GM19238 (cell line): ENCODE measurements at regions not wholly inside any gene's neighbourhood (a gene's known extent, or its start where the extent isn't known, plus 50 kb on each side); places are given as distances from the start of the nearest gene placed in this dataset.

Experiments
- DNase-seq: peaks from one replicate; pipeline ENCODE4 v3.0.0; 2011; ENCODE audit warnings: low spot score; ENCODE audit not compliant: insufficient read length

- no peak for DNase-seq
Measured at GRCh38 chr18:27483276-27483675, 298.2 kb upstream of the CHST9 start.

DNA sequence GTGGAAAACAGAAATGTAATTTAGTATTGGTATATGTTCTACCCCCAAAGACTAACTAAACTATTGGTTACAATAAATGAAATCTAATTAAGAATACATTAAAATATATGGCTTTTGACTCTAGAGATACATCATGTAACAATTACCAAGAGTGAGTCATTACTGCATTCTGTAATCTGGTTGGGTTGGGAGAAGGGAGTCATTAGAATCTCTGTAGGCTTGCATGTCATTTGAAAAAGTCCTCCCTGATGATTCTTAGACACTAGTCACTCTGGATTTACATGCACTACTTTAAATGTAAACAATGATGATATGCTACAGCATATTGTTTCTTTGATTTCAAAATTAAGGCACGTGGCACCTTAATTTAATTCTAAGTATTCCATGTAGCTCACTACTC is 293.4 kb upstream of the CHST9 start:
- DNase-seq, result no peak

GRCh38 chr18:27473318-27473717 is 288.2 kb upstream of the CHST9 start:
- no peak for DNase-seq

GRCh38 chr18:27467073-27467472 is 282.0 kb upstream of the CHST9 start:
- DNase-seq, result no peak

GRCh38 chr18:27461957-27462356 is 276.8 kb upstream of the CHST9 start:
- no peak for DNase-seq

DNA sequence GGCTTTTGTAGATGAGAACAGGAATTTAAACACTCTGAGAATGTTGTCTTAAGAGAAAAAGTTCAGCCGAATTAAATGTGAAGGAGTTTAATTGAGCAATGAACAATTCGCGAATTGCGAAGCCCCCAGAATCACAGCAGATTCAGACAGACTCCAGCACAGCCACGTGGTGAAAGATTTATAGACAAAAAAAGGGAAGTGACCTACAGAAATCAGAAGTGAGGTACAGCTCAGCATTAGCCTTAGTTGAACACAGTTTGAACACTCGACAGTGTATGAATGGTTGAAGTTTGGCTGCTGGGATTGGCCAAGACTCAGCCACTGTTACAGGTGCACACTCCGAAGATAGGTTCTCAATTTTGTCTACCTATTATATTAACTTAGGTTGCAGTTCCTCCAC is 264.0 kb upstream of the CHST9 start:
- no peak for DNase-seq

- DNase-seq, result no peak
Measured at GRCh38 chr18:27447930-27448329, 262.8 kb upstream of the CHST9 start.

DNA sequence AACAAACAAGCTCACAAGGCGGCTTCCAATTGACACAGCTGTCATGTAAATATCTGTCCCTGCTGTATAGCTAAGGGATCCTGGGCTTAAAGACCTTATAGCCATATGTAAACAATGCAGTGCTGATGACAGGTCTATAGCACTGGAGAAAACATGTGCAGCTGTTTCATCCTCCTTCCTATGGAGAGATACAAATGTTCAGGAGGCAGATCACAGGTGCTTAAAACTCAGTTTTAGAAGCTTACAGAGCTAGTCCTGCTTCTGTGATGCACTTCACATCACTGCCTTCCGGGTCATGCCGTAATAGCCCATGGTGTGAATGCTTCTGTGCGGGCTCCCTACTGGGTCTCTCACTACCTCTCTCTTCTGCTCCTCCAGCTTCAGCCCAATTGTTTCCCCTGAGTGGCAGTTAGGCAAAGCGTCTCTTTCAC is 262.4 kb upstream of the CHST9 start:
- DNase-seq, result no peak

GRCh38 chr18:27430595-27430994 is 245.5 kb upstream of the CHST9 start:
- DNase-seq, result no peak

- no peak for DNase-seq
Measured at GRCh38 chr18:27428716-27429475, 243.8 kb upstream of the CHST9 start.

- no peak for DNase-seq
Measured at GRCh38 chr18:27428120-27428519, 243.0 kb upstream of the CHST9 start.

DNA sequence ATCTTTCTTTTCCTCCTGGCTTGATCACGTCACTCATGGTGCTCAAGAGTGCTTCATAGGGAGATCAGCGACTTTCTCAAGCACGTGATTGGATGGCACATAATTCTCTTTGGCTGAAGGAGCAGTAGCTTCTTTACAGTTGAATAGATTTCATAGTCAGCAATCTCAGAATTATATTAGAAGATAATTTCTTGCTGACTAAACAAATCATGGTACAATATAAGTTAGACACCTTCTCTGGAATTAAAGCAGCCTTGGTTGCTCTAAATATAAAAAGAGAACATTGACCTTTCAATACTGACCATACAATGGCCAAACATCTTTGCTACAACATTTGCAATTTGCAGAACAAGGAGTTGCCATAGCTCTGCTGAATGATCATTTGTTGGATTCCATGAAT is 238.5 kb upstream of the CHST9 start:
- no peak for DNase-seq

DNA sequence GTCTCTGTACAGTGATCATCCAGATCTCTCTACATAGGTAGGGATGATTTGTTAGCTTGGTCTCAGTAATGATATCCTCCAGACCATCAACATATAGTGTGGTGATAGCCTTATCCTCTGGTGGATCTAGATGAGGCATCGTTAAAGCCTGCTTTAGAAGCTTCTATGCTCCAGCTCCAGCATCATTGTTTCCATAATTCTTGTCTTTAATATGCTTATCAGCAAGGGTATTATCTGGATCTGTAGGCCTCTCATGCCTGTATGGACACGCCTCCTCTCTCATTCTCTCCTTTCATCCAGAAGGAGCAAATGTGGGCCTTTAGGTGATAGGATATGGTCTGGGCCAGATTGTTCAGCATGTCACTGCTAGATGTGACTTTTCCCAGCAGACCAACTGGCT is 234.5 kb upstream of the CHST9 start:
- no peak for DNase-seq

- no peak for DNase-seq
Measured at GRCh38 chr18:27415495-27415894, 230.4 kb upstream of the CHST9 start.

GRCh38 chr18:27414682-27415081 is 229.6 kb upstream of the CHST9 start:
- no peak for DNase-seq

DNA sequence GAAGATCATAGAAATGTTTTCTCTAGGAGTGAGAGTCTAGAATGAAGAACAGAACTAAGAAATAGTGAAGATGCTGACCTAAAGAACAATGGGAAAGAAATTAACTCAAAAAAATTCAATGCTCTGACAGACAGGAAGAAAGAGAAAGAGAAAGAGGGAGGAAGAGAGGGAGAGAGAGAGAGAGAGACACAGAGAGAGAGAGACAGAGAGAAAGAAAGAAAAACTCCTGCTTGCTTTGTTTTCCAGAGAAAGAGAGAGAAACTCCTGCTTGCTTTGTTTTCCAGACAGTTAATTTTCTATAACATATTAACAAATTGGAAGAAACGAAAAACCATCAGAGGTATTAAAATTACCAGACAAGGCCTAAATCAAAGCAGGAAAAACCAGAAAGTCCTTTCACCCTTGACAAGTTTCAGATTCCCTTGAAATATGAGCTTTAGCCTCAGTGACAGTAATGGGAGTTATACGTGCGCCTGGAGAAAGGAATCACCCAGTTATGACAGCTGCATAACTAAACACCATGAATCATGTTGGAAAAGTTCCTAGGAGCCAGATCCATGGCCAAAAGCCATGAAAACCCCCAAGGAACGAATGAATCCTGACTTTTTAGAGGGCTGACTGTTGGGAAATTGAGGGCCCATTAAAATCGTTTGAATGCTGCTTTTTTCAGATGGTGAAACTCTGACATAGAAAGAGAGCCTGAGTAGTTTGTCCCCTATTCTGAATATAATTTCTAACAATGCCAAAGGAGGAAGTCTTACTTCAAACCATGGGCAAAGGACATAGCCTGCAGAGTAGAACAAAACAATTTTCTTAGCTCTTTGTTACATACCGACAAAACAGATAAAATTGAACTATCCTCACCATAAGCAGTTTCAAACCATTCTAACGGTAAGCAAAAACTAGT is 228.6 kb upstream of the CHST9 start:
- no peak for DNase-seq

GRCh38 chr18:27412556-27412955 is 227.4 kb upstream of the CHST9 start:
- DNase-seq, result no peak

DNA sequence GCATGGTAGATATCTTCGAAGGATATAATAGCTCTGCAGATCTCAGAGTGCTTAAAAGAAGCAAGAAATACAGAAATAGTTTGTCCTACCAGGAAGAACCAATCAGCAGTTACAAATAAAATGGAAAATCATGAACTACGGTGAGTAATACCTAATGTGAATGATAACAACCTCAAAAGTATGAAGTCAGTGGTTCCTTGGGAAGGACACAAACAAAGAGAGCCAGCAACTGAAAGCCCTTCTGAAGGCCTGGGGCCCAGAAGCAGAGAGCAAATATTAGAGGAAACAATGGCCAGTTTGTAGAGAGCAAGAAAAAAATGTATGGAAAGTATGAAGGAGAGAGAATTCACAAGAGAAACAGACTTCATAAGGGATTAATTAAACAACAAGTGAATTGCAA is 226.8 kb upstream of the CHST9 start:
- no peak for DNase-seq

- no peak for DNase-seq
Measured at GRCh38 chr18:27411013-27411412, 225.9 kb upstream of the CHST9 start.

DNA sequence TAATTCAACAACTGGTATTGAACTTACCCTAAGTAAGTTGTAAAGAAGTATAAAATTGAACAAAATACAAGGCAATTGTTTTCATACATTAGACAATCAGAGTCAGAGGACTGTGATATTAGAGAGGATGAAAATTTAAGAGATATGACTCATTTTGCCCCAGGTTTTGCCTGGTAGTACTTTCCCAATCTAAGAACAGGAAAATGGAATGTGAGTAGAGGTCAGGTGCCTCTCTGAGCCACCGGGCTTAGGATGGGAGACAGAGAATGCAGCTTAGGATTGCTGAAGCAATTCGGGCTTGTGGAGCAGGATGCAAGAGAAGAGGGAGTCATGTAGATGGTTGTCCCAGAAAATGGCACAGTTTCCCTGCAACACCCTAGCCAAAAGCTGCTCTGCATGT is 219.7 kb upstream of the CHST9 start:
- no peak for DNase-seq

DNA sequence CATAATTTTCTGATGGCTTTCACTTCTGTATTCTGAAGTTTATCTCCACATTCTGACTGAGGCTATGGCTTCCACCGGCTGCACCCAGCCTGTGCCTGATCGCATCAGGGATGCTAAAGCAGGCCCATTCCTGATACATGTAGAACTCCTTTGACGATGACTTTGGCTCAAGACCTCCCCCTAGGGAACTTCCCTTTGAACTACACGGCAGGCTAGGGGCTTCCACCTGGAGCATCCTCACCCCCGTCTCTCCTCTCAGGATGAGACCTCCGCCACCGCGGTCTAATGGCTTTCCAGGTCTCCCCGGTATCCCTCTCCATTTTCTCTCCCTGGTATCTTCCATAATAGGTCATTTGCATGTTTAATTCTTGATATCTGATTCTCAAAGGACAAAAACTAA is 214.9 kb upstream of the CHST9 start:
- DNase-seq, result no peak

DNA sequence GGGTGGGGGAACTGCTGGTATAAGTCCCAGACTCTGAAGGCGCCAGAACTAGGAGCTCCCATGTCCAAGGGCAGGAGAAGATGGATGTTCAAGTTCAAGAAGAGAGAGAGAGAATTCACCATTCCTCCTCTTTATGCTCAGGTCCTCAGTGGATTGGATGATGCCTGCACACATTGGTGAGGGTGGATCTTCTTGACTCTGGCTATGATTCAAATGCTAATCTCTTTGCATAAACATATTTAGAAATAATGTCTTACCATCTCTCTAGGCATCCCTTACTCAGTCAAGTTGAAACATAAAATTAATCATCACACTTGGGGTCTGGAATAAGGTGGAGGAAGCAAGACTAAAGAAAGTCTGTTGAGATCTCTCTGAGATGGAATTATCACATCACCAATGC is 210.6 kb upstream of the CHST9 start:
- no peak for DNase-seq

DNA sequence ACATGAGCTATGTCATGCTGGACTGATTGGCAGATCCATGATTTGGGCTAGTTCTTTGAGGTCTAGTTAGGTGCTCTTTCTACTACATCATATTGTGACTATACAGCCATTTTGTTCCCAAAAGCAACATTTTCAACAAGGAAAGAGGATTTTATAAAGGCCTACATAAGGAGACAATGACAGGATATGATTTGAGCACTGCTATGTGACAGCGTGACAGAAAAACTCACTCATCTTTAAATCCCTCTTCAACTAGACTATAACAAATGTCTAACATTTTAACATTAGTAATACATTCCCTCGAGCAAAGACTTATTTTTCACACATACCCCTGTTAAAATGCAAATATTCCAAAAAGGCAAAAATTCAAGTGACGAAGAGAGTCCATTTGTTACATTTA is 209.6 kb upstream of the CHST9 start:
- DNase-seq, result no peak
